ENCODE measurements at regions not wholly inside any gene's neighbourhood (a gene's known extent, or its start where the extent isn't known, plus 50 kb on each side); places are given as distances from the start of the nearest gene placed in this dataset.

GRCh38 chr17:79144133-79144532 lies 69.5 kb downstream of the ENGASE start:
- DNase-seq: no peak

- DNase-seq: no peak
Observed at GRCh38 chr17:79142375-79142774, 67.8 kb downstream of the ENGASE start.

DNA sequence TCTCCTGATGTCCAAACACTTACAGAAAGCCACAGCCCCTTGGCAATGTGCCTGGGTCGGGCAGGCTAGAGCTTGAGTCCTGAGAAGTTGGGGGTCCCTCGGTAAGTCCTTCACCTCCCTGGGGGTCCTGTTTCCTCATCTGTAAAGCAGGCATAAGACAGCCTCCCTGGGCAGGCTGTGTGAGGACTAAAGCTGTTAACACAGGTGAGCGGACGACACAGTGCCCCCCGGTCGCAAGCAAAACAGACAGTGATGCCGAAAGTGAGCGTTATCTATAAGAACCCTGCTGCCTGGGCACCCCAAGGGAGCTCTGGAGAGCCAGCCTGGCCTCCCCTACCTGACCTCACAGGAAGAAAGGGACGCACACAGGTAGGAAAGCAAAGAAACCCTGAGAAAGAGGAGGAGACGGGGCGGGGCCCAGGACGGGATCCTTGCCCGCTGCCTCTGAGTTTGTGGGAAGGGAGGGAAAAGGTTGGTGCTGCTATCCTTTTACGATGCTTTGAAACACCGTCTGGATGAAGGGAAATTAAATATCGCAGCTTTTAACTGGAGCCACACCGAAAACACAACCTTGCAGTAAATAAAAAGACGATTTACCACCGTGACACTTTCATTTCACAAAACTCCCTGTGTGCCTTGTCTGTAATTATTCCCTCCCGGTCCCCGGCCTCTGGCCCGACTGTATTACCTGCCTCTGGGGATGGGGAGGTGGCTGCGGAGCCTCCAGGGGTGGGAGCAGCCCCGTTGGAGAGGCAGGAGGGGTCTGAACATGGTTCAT lies 67.1 kb downstream of the ENGASE start:
- no peak for DNase-seq

DNA sequence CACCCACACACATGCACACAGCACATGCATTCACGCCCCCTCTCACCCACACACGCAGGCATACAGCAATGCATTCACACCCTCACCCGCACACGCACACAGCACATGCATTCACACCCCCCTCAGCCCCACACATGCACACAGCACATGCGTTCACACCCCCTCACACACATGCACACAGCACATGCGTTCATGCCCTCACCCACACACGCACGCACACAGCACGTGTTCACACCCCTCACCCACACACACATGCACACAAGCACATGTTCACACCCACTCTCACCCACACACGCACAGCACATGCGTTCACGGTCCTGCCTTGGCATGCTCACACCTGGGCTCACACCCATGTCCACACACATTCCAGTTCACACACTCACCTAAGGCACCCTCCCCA lies 64.2 kb downstream of the ENGASE start:
- DNase-seq: no peak

DNA sequence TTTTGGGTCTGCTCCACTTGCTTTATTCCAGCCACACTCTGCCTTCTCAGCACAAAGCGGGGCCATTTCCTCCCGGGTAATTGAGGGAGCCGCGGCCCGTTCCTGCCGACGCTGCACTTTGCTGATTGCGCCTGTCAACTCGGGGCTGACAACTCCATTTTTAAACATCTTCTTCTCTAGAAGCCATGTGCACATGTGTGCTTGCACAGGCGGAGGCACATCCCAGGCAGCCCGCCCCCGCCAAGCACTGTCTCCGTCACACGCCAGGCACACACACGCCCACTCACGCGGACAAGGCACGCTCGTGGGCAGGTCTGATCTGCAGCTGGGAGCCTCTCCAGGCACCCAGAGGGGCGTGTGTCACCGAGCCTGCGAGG lies 63.2 kb downstream of the ENGASE start:
- no peak for DNase-seq

DNA sequence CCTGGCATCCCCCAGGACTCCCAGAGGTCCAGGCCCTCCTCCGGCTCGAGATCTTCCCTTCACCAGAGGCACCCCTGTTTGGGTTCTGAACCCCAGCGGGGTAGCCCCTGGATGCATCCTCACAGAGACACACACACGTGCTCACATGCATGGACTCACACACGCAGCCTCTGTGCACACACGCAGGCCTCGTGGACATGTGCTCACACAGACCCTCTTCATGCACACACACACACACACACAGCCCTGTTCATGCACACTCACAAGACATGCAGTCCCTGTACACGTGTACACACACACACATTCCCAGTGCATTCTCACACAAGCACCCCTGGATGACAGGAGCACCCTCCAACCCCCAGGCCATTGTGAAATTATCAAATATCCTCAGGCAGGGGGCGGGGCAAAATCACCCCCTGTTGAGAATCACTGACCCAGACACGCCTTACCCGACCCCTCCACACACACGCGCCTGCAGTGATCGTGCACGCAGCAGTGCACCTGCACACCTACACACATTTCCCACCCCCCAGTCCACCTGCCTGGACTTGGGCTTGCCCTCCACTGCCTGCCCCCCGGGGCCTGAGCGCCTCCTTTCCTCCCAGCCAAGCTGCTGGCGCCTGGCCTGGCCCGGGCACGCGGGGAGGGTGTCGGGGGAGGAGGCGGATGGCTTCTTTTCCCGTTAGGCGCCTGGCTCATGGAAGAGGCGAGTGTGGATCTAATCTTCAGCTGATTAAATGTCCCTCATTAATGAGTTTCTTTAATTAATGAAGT lies 62.6 kb downstream of the ENGASE start:
- peak in 1 of 2 experiments; percentile 34 for DNase-seq

DNA sequence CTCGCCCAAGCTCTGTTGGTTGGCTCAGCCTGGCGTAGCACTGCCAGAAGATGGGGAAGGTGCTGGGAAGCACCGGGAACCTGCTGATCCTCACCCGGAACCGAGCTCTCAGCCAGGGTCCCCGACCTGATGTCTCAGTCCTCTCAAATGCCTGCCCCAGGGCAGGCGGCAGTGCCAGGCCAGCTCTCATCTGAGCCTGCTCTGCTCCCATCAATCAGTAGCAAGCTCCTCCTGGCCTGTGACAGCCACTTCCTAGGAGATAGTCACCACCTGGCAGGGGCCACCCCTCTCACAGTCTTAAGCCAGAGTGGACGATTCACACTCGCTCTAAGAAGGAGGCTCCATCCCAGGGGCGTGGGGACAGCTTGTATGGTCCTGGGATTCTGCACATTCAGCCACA lies 62.0 kb downstream of the ENGASE start:
- DNase-seq: no peak
